GM19324 (cell line): ENCODE measurements at regions not wholly inside any gene's neighbourhood (a gene's known extent, or its start where the extent isn't known, plus 50 kb on each side); places are given as distances from the start of the nearest gene placed in this dataset.
"Not testable (repeated sequence)": the region's sequence is repeated elsewhere in the genome, so short reads cannot be mapped to it uniquely, and the experiment has no call there.

Experiments
- ATAC-seq: cut with Tn5 transposase; IDR thresholded peaks from one replicate; pipeline ENCODE4 v1.9.1; 2021; ENCODE audit warnings: mild to moderate bottlenecking, moderate library complexity; ENCODE audit not compliant: unreplicated experiment, low FRiP score

DNA sequence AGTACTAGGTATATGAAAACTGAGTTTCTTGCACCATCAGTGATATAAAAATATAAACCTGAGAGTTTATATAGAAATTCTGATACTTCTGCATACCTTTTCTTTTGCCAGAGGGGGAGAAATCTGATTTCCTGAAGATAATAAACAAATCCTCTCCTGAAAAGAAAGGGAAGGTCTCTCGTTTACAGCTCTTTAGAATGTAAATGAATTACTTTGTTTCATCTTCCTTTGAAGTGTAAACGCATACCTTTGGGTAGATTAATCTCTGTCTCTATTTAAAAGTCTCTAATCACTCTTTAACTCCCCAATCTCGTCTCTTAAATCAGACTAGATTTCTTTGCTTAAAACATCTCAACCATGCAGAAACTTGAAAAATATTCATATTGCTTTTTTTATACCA is 1092.9 kb downstream of the SLITRK5 start:
- ATAC-seq: no peak

DNA sequence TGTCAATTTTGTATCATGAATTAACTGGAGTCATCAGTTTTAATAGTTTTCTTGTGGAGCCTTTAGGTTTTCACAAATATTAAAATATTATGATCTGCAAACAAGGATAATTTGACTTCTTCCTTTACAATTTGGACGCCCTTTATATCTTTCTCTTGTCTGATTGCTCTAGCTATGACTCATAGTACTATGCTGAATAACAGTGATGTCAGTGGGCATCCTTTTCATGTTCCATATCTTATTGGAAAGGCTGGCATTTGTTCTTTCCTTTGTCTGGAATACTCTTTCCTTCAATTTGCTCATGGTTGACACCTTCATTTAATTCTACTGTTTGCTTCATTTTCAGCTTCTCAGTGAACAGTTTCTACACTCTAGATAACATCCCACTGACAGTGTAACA is 1129.3 kb downstream of the SLITRK5 start:
- no peak for ATAC-seq

DNA sequence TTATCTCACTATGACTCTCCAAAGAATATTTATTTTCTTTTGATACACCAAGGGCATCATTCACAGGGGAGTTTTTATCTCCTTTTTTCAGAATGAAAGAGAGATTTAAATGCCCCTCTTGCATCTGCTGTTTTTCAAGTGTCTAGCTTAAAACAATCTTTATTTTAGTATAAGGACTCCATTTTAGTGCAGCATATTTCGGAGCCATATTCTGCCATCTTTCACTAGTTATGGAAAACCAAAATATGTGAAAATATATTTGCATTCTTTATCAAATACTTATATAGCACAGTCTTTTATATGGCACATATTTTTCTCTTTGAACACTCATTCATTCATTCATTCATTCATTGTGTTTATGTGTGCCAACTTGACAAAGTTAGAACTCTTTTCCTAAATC is 1130.2 kb downstream of the SLITRK5 start:
- ATAC-seq: no peak

DNA sequence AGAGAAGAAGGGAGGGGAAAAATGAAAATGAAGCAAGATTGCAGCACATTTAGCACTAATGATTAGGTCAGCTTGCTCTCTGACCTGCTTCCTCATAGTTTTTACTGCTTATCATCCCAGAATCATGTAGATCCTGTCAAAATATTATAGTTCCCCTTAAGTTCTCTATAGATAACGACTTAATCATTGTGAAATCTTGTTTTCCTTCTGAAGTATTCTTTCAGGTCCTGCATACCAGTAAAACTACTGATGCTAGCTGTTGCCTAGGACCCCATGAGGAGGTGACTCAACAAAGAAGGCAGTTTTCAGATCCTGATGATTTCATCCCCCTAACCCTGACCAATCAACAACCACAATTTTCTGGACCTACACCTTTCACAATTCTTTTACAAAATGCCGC is 1131.7 kb downstream of the SLITRK5 start:
- ATAC-seq: no peak

DNA sequence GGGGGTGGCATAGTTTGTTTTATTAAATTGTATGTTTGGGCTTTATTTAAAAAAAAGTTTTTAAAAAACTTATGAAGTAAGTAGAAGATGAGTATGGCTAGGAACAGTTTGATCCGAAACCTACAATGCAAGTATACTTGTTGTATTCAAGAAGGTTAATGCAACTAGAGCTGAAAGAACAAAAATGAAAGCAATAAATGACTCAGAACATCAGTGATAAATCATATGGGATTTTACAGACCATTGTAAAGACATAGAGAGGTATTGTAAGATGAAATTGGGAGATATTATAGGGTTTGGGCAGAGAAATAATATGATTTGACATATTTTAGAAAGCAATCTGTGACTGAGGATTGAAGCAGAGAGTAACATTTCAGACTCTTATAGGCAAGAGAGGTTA is 1135.3 kb downstream of the SLITRK5 start:
- no peak for ATAC-seq

DNA sequence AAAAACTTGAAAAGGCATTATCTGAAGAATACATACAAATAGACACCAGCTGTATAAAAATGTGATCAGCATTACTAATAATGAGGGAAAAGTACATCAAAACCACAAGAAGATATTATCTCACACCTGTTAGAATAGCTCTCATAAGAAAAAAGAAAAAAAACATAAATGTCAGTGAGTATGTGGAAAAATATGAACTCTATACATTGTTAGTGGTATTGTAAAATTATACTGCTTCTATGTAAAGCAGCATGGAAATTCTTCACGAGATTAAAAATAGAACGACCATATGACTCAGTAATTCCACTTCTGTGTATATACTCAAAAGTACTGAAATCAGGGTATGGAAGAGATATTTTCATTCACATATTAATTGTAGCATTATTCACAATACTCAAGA is 1146.4 kb downstream of the SLITRK5 start:
- ATAC-seq: no peak

DNA sequence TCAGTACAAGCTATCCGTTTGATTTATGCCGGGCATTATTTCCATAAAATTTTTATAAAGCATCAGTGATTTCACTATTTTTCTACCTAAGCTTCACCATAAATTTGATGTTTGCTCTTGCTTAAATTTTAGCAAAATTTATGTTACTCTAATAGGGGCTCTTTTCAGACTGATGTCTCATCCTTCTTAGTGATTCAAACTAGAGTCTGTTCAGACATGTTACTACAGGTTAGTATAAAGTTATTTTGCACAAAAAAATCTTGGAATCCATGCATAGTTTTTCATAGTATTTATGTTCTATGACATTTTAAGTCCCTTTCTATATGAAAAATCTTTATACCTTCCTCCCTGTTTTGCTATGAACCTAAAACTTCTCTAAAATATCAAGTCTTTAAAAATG is 1151.9 kb downstream of the SLITRK5 start:
- no peak for ATAC-seq

DNA sequence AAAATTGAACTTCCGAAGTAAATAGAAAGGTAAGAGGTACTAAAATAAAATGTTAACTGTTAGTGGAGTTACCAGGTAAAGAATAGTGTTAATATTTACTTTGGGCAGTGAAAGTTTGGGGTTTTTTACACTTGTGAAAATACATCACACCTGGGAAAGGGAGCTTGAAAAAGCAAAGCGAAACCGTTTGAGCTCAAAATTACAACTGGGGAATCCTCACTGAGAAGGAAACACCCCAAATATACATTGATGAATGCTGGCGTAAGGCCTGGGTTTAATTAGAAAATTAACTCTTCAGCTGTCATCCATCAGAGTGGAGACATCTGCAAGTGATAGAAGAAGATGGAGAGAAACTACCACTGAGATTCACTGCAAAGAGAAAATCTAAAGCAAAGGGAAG is 1153.0 kb downstream of the SLITRK5 start:
- ATAC-seq: no peak

DNA sequence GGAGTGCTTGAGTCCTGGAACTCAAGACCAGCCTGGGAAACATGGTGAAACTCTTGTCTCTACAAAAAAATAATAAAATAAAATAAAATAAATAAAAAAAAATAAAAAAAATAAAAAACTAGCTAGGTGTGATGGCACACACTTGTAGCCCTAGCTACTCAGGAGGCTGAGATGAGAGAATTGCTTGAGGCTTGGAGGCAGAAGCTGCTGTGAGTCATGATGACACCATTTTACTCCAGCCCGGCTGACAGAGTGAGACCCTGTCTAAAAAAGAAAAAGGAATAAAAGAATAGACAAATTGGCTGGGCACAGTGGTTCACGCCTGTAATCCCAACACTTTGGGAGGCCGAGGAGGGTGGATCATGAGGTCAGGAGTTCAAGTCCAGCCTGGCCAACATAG is 1168.9 kb downstream of the SLITRK5 start:
- no peak for ATAC-seq

DNA sequence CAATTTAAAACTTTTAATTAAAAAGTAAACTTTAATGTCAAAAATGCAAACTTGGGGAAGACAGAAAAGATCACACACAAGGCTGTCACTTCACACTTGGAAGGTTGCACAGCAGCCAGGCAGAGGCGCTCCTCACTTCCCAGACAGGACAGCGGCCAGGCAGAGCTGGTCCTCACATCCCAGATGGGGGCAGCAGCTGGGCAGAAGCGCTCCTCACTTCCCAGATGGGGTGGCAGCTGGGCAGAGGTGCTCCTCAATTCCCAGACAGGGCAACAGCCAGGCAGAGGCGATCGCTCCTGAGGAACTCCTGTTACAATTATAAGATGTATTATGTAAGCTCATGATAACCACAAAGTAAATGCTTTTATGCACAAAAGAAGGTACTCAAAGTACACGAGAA is 1181.1 kb downstream of the SLITRK5 start:
- not testable (repeated sequence) for ATAC-seq

DNA sequence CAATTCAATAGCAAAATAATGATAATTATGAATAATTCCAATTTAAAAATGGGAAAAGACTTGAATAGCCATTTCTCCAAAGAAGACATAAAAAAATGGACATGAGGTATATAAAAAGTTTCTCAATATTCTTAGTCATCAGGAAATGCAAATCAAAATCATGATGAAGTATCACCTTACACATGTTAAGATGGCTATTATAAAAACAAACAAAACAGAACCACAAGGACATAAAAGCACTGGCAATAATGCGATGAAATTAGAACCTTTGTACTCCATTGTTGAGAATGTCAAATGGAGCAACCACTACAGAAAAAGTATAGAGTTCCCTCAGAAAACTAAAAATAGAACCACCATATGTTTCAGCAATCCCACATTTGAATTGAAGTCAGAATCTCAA is 1186.1 kb downstream of the SLITRK5 start:
- ATAC-seq: no peak

DNA sequence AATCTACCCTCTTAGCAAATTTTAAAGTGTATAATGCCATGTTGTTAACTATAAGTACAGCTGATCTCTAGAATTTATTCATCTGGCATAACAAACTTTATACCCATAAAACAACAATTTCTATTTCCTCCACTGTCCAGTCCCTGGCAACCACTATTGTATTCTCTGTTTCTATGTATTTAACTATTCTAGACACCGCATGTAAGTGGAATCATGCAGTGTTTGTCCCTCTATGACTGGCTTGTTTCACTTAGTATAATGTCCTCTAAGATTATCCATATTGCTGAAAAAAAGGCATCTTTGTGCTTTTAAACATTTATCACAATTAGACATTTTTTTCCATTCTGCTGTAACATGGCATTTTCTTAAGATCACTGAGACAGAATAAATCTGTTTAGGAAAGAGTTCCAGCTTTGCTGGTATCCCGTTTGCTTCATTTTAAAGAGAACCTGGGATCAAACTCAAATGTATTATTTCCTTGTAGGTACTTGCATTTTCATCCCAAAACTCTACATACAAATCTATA is 1191.0 kb downstream of the SLITRK5 start:
- ATAC-seq: no peak

DNA sequence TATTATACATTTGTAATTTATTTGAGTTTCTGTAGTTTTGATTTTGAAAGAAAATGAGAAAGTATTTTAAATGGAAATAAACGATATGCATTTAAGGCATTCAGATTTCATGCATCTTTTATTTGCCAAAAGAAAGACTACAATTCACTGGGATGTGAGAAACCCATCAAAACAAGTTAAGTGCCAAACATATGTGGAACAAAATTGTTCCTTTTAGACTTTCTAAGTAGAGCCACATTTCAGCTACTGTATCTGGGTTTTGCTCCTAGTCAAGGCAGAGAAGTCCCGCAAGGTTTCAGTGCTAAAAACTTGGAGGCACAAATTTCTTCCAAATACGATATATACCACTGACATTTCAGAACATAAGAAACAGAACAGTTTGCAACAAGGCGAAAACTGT is 1191.9 kb downstream of the SLITRK5 start:
- ATAC-seq: no peak

DNA sequence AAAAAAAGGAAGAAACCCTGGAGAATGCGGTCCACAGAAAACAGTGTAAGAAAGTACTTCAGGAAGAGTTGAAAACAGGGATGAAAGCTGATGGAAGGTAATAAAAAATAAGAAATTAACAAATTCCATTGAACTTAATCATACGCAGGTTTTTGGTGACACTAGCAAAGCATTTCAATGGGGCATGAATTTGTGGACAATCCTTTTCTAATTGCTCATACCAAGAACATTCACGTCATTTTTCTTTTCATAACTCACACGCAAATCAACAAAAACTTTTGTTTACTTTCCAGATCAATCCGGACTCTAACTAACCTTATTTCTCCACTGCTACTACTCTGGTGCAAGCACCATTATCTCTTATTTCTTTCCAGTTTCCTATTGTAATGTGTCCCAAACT is 1195.0 kb downstream of the SLITRK5 start:
- ATAC-seq: no peak

DNA sequence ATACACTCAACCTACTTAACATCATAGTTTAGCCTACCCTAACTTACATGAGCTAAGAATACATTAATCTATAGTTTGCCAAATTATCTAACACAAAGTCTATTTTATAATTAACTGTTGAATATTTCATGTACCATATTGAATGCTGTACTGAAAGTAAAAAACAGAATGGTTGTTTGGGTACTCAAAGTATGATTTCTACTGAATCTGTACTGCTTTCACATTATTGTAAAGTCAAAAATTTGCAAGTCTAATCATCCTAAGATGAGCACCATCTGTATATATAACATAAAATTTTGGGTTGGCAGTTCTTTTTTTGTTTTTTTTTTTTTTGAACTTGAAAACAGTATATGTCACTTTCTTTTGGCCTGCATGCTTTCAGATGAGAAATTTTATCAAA is 1212.6 kb downstream of the SLITRK5 start:
- no peak for ATAC-seq

DNA sequence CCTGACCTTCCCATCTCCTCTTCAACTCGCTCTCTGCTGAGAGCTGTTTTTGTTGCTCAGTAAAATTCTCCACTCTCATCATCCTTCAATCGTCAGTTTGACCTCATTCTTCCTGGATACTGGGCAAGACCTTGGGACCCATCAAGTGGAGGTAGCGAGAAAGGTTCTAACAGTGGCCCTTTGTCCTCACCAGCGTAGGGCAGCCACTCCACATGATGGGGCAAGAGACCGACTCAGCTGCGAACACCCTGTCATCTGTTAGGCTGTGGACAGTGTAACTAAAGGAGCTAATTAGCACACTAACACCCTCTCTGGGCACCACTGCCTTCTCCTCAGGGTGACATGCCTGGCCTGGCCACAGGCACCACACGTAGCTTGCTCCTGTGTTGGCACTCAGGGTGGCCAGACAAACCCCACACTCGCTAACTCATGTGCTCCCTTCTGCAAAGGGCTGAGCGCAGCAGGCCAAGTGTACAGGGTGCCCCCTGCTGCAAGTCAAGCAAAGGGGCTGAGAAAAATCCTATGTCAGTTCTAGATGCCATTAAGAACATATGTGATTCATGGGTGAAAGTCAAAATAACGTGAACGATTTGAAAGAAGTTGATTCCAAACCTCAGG is 1216.0 kb downstream of the SLITRK5 start:
- ATAC-seq: no peak

DNA sequence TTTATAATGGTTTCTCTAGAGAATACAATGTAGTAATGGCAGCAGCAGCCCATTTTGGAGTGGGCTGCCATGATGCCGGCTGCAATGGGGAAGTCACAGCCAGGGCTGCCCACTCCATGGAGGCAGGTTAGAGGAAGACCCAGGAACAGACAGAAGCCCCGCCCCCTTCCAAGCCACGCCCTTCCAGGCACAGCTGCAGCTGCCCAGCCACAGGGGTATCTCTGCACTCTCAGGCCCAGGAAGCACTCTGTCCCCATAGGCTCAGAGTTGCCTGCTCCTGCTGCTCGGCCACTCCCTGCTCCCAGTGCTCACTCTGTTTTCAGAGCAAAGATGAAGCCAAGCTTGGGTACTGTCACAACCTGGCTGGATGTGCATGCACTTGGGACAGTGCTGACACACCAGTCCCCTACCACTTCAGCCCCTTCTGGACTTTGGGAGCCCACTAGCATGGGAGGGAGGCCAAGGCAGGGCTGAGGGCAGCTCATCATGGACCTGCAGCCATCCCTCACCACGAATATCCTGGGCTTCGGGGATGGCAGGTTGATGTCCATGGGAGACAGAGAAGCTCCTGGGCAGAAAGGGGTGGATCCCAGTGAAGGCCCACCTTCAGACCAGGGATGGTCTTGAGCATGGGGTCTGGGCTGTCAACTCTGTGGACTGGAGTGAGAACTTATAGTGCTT is 1224.2 kb downstream of the SLITRK5 start:
- ATAC-seq: no peak

DNA sequence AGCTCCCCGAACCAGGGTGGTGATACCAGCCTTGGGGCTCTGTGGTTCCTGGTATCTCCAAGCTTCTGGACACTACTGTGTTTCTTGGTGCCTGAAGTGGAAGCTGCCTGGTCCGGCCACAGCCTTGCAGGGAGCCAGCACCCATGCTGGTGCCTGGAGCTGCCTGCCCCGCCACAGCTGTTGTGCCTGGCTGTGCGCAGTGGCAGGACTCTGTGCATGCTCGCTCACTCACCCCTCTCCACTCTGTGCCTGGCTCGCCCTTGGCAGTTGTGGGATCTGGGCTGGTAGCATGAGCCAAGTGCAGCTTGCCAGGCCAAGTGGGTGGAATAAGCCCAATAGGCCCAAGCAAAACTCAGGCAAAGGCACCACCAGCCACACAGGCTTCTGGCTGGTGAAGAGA is 1225.3 kb downstream of the SLITRK5 start:
- ATAC-seq: no peak

DNA sequence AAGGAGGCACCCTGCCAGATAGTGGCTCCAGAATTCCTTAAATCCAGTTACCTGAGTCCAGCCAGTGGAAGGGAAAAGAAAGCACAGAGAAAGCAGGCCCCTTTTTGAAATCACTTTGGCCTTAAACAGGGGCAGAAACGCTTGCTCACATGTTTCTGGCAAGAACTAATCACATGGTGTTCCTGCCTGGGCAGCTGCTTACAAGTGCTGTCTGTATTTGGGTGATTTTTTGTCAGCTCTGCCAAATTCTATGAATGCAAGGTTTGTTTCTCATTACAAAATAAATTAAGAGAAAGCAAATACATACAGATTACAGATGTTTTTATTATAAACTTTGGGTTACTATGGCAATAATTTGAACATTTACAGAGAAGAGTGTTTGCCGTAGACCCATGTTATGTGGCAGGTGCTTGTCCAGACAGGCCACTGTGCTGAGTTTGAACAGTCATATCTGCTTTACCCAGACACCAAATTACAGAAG is 1237.8 kb downstream of the SLITRK5 start:
- no peak for ATAC-seq

DNA sequence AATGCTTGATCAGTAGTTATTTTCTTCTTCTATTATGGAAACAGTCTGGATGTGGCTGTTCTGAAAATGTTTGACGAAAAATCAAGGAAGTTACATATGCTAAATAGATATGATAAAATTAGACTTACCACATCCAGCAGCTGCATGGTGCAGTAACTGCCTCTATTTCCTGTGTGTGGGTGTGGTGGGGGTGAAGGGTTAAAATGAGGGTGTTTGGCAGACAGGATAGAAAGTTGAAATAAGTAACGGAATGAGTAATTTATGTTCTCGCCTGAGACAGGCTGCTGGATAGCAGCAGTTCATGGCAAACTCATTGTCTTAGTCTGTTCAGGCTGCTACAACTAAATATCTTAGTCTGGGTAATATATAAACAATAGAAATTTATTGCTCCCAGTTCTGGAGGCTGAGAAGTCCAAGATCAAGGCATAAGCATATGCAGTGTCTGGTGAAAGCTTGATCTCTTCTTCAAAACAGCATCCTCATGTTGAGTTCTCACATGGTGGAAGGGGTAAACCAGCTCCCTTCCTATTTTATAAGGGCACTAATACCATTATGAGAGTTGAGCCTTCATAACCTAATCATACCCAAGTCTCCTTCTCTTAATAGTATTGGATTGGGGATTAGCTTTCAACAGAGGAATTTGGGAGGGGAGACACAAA is 1248.9 kb downstream of the SLITRK5 start:
- no peak for ATAC-seq

DNA sequence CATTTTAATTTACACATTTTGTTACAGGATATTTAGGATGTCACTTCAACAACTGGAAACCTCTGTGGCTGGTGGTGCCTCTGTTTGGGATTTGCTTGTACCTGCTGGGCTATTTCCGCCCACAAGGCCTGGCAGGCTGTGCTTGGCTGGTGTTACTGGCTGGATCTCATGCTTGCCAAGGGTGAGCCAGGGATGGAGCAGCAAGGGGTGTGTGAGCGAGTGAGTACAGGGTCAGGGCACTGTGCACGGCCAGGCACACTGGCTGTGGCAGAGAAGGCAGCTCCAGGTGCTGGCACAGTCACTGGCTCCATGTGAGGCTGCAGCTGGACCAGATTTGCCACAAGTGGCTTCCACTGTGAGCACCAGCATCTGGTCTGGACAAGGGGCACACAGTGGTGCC is 1254.8 kb downstream of the SLITRK5 start:
- ATAC-seq: no peak
